ENCODE measurements at regions not wholly inside any gene's neighbourhood (a gene's known extent, or its start where the extent isn't known, plus 50 kb on each side); places are given as distances from the start of the nearest gene placed in this dataset.

- H3K4me3 ChIP-seq (ENCODE audit: low read depth, low read length), result no peak overlapping the region
Measured at GRCh38 chr2:56483081-56483480, 299.3 kb downstream of the CCDC85A start.

DNA sequence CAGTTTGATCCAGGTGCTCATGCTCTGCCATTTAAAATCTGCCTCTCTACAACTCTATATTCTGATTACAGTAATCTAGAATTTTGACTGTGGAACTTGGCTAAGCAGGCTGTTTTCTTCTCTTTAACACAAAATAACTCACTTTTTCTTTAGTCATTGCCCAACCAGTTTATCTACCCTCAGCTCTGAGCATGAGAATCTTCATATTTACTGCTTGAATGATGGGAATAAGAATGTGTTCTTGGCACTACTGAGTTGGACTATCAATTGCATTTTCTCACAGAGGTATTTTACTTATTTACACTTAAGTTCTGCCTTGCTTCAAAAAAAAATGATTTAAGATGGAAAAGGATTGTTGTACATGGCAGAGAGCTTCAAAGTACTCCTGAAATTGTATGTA is 301.1 kb downstream of the CCDC85A start:
- Histone ChIP-seq H3K4me1 (ENCODE audit: control insufficient read depth in 1 of 2, insufficient read depth in 2 of 2, low read length in 2 of 2) (no peaks in the 10 kb centered on the region), H3K79me2 (ENCODE audit: control insufficient read depth, insufficient read depth, low read length, poor library complexity) (no peaks in the 10 kb centered on the region), H2AK5ac (ENCODE audit: low read length) (no peak overlapping the region), H3K36me3 (ENCODE audit: control insufficient read depth in 1 of 2, insufficient read depth in 2 of 2, low read length in 2 of 2) (no peaks in the 10 kb centered on the region), H3K4me3 (ENCODE audit: low read depth, low read length) (no peak overlapping the region), H3K4me2 (ENCODE audit: low read length) (no peak overlapping the region), H2AFZ (ENCODE audit: insufficient read depth, low read length, poor library complexity) (no peak overlapping the region), H2BK12ac (ENCODE audit: low read length) (no peak overlapping the region), H2BK120ac (ENCODE audit: insufficient read depth, low read length, poor library complexity) (no peak overlapping the region), H3K27me3 (ENCODE audit: insufficient read depth, low read length) (no peaks in the 10 kb centered on the region), H3K27ac (ENCODE audit: low read depth, low read length) (no peak overlapping the region), H4K91ac (ENCODE audit: low read depth, low read length) (no peak overlapping the region), H3K23ac (ENCODE audit: low read length) (no peak overlapping the region), H3K14ac (ENCODE audit: low read length) (no peak overlapping the region), H3K79me1 (ENCODE audit: low read length) (no peaks in the 10 kb centered on the region), H3K9ac (ENCODE audit: low read length) (no peak overlapping the region), H3K9me3 (ENCODE audit: insufficient read depth, low read depth, low read length) (no peaks in the 10 kb centered on the region), H2BK5ac (ENCODE audit: low read depth, low read length, poor library complexity) (no peak overlapping the region), H3K18ac (ENCODE audit: low read length) (no peak overlapping the region), H3K4ac (ENCODE audit: low read depth, low read length) (no peak overlapping the region), H4K12ac (ENCODE audit: low read depth, low read length) (no peak overlapping the region), H4K8ac (ENCODE audit: low read depth, low read length) (no peak overlapping the region)
- DNase-seq, result peak in 1 of 2 donors; percentile 62

More at GRCh38 chr2:56483081-56483480, 299.3 kb downstream of the CCDC85A start:
- Histone ChIP-seq H3K23ac (ENCODE audit: low read length) (no peak overlapping the region), H2AFZ (ENCODE audit: insufficient read depth, low read length, poor library complexity) (no peak overlapping the region), H3K4ac (ENCODE audit: low read depth, low read length) (no peak overlapping the region), H4K8ac (ENCODE audit: low read depth, low read length) (no peak overlapping the region), H3K27me3 (ENCODE audit: insufficient read depth, low read length) (no peaks in the 10 kb centered on the region), H2BK120ac (ENCODE audit: insufficient read depth, low read length, poor library complexity) (no peak overlapping the region), H3K18ac (ENCODE audit: low read length) (no peak overlapping the region), H2BK12ac (ENCODE audit: low read length) (no peak overlapping the region), H3K4me1 (ENCODE audit: control insufficient read depth in 1 of 2, insufficient read depth in 2 of 2, low read length in 2 of 2) (no peaks in the 10 kb centered on the region), H3K36me3 (ENCODE audit: control insufficient read depth in 1 of 2, insufficient read depth in 2 of 2, low read length in 2 of 2) (no peaks in the 10 kb centered on the region), H3K4me2 (ENCODE audit: low read length) (no peak overlapping the region), H4K12ac (ENCODE audit: low read depth, low read length) (no peak overlapping the region), H3K14ac (ENCODE audit: low read length) (no peak overlapping the region), H2BK5ac (ENCODE audit: low read depth, low read length, poor library complexity) (no peak overlapping the region), H3K27ac (ENCODE audit: low read depth, low read length) (no peak overlapping the region), H3K79me2 (ENCODE audit: control insufficient read depth, insufficient read depth, low read length, poor library complexity) (no peaks in the 10 kb centered on the region), H4K91ac (ENCODE audit: low read depth, low read length) (no peak overlapping the region), H3K9me3 (ENCODE audit: insufficient read depth, low read depth, low read length) (no peaks in the 10 kb centered on the region), H2AK5ac (ENCODE audit: low read length) (no peak overlapping the region), H3K9ac (ENCODE audit: low read length) (no peak overlapping the region), H3K79me1 (ENCODE audit: low read length) (no peaks in the 10 kb centered on the region)
- WGBS (ENCODE audit: extremely low coverage, insufficient coverage, insufficient read length), result no CpG with 5 or more reads among the region's 2 CpGs
- DNase-seq, result no peak

- Histone ChIP-seq H3K18ac (ENCODE audit: low read length) (no peak overlapping the region), H3K79me1 (ENCODE audit: low read length) (no peaks in the 10 kb centered on the region), H3K36me3 (ENCODE audit: control insufficient read depth in 1 of 2, insufficient read depth in 2 of 2, low read length in 2 of 2) (no peaks in the 10 kb centered on the region), H3K14ac (ENCODE audit: low read length) (no peak overlapping the region), H2BK5ac (ENCODE audit: low read depth, low read length, poor library complexity) (no peak overlapping the region), H3K23ac (ENCODE audit: low read length) (no peak overlapping the region), H3K79me2 (ENCODE audit: control insufficient read depth, insufficient read depth, low read length, poor library complexity) (no peaks in the 10 kb centered on the region), H3K27ac (ENCODE audit: low read depth, low read length) (no peak overlapping the region), H4K91ac (ENCODE audit: low read depth, low read length) (no peak overlapping the region), H3K27me3 (ENCODE audit: insufficient read depth, low read length) (no peaks in the 10 kb centered on the region), H2BK120ac (ENCODE audit: insufficient read depth, low read length, poor library complexity) (no peak overlapping the region), H3K4me3 (ENCODE audit: low read depth, low read length) (no peak overlapping the region), H2AFZ (ENCODE audit: insufficient read depth, low read length, poor library complexity) (no peak overlapping the region), H3K9me3 (ENCODE audit: insufficient read depth, low read depth, low read length) (no peaks in the 10 kb centered on the region), H2BK12ac (ENCODE audit: low read length) (no peak overlapping the region), H3K4ac (ENCODE audit: low read depth, low read length) (no peak overlapping the region), H4K12ac (ENCODE audit: low read depth, low read length) (no peak overlapping the region), H4K8ac (ENCODE audit: low read depth, low read length) (no peak overlapping the region), H2AK5ac (ENCODE audit: low read length) (no peak overlapping the region), H3K4me2 (ENCODE audit: low read length) (no peak overlapping the region), H3K9ac (ENCODE audit: low read length) (no peak overlapping the region), H3K4me1 (ENCODE audit: control insufficient read depth in 1 of 2, insufficient read depth in 2 of 2, low read length in 2 of 2) (no peaks in the 10 kb centered on the region)
- DNase-seq, result no peak
- WGBS (ENCODE audit: extremely low coverage, insufficient coverage, insufficient read length), result no CpG with 5 or more reads among the region's 1 CpG
Measured at GRCh38 chr2:56500317-56500716, 316.5 kb downstream of the CCDC85A start.

DNA sequence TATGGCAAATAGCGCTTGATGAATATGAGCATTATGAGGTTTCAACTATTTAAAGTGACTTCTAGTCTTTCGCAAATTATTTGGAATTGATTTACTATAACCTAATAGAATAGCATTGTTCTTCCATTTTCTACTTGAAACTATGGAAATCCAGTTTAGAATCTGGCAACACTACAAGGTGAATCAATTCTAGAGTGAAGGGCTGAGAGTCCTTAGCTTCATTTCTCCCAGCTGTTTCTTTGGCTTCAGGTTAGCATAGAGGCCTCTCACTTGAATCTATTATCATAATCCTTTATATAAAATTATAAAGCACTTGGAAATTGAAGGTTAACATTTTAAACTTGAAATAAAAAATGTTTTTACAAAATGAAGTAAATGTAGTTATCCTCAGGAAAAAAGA is 318.8 kb downstream of the CCDC85A start:
- no peak overlapping the region for H3K18ac ChIP-seq (ENCODE audit: low read length)
- WGBS (ENCODE audit: extremely low coverage, insufficient coverage, insufficient read length), result no CpG with 5 or more reads among the region's 2 CpGs

More for the DNA sequence above, 318.8 kb downstream of the CCDC85A start:
- Histone ChIP-seq H3K27me3 (ENCODE audit: insufficient read depth, low read length) (no peaks in the 10 kb centered on the region), H3K9me3 (ENCODE audit: insufficient read depth, low read depth, low read length) (no peaks in the 10 kb centered on the region), H3K4me2 (ENCODE audit: low read length) (no peak overlapping the region), H4K8ac (ENCODE audit: low read depth, low read length) (no peak overlapping the region), H4K12ac (ENCODE audit: low read depth, low read length) (no peak overlapping the region), H3K4me1 (ENCODE audit: control insufficient read depth in 1 of 2, insufficient read depth in 2 of 2, low read length in 2 of 2) (no peaks in the 10 kb centered on the region), H3K4me3 (ENCODE audit: low read depth, low read length) (no peak overlapping the region), H3K9ac (ENCODE audit: low read length) (no peak overlapping the region), H3K79me2 (ENCODE audit: control insufficient read depth, insufficient read depth, low read length, poor library complexity) (no peaks in the 10 kb centered on the region), H2BK5ac (ENCODE audit: low read depth, low read length, poor library complexity) (no peak overlapping the region), H3K36me3 (ENCODE audit: control insufficient read depth in 1 of 2, insufficient read depth in 2 of 2, low read length in 2 of 2) (no peaks in the 10 kb centered on the region), H3K4ac (ENCODE audit: low read depth, low read length) (no peak overlapping the region), H2AFZ (ENCODE audit: insufficient read depth, low read length, poor library complexity) (no peak overlapping the region), H2BK120ac (ENCODE audit: insufficient read depth, low read length, poor library complexity) (no peak overlapping the region), H3K27ac (ENCODE audit: low read depth, low read length) (no peak overlapping the region), H3K23ac (ENCODE audit: low read length) (no peak overlapping the region), H2BK12ac (ENCODE audit: low read length) (no peak overlapping the region), H3K14ac (ENCODE audit: low read length) (no peak overlapping the region), H2AK5ac (ENCODE audit: low read length) (no peak overlapping the region), H3K79me1 (ENCODE audit: low read length) (no peaks in the 10 kb centered on the region), H4K91ac (ENCODE audit: low read depth, low read length) (no peak overlapping the region)
- DNase-seq, result no peak
